HG03060 (cell line): ENCODE measurements at regions not wholly inside any gene's neighbourhood (a gene's known extent, or its start where the extent isn't known, plus 50 kb on each side); places are given as distances from the start of the nearest gene placed in this dataset.
"Not testable (repeated sequence)": the region's sequence is repeated elsewhere in the genome, so short reads cannot be mapped to it uniquely, and the experiment has no call there.

Experiments
- ATAC-seq: cut with Tn5 transposase; IDR thresholded peaks from one replicate; pipeline ENCODE4 v1.9.1; 2021; ENCODE audit warnings: low read depth, moderate number of reproducible peaks; ENCODE audit not compliant: unreplicated experiment

DNA sequence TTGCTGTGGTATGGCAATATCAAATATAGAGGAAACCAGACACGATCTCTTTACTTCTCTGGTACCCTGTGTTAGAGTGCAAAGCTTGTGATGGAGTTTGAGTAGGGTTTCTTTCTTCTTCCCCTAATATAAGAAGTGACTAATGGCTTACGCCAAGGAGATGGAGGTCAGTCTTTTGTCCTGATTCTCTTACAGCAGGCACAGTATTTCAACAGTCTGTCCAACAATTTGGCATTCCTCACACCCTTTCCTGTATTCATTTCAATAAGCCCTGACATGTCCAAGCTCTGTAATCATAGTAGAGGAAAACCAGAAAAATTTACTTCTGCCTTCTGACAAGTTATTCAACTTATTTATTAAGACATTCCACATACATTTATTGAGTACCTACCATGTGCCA is 546.2 kb downstream of the TMEM135 start:
- ATAC-seq, result no peak

DNA sequence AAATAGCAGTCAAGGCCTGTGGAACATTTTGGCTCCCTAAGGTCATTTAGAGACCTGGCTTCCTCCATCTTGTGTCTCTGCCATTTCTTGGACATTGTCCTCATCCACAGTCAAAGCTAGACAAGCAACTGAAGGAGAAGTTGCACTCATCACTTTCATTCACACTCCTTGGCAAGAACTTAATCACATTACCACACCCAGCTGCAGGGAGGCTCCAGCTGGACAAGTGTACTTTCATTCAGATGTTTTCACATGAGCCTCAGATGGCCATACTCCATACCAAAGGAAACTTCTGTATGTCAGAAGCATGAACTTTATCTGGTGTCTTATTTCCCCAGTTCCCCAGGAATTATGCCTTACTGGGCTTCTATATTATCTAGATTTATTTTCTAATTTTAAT is 537.4 kb downstream of the TMEM135 start:
- no peak for ATAC-seq

DNA sequence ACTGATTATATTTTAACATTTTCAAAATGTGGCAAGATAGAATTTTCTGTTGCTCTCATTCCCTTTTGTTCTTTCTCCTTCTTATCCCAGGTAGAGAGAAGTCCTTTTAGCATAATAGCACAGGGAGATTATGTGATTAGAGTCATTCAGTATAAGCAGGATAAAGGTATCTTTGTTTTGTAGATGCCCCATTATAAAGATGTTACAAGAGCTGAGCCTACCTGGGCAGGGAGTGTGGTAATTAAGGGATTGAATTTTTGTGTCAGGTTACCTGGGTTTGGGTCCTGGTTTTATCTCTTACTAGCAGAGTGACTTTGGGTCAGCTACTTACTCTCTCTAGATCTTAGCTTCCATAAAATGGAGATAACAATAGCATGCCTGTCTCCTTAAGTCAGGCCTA is 536.5 kb downstream of the TMEM135 start:
- ATAC-seq, result no peak

DNA sequence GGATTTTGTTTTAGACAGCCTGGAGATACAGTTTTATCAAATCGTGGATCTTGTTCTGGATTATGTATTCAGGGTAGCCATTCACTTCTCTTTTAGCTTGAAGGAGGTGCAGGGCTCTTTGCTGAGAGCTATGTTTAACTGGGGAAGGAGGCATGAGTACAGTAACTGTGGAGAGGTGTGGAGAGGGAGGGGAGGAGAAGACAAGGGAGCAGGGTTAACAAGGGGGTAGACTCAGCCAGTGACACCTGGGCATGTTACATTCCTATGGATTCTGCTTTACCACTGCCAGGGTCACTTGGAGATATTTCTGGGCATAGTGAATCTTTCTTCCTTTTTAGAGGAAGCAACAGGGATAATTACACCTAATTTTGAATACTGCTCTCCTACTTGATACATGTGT is 536.0 kb downstream of the TMEM135 start:
- no peak for ATAC-seq

DNA sequence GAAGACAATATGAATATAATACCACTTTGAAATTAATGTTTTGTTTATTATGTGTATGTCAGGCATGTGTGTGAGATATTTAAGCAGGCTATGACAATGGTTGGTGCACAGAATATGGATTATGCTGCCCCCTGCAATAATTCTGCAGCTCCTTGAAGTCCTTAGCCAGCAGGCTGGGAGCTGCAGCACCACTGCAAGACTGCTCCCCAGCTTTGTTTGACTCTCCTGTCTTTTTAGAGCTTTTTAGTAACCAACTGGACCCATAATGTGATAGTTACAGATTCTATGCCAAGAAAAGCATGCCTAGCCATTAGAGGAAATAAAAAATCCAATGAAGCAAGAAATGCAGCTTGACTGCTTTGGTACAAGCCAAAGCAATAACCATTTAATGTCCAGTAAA is 535.1 kb downstream of the TMEM135 start:
- no peak for ATAC-seq

GRCh38 chr11:87560352-87560751 is 522.6 kb downstream of the TMEM135 start:
- ATAC-seq, result no peak

DNA sequence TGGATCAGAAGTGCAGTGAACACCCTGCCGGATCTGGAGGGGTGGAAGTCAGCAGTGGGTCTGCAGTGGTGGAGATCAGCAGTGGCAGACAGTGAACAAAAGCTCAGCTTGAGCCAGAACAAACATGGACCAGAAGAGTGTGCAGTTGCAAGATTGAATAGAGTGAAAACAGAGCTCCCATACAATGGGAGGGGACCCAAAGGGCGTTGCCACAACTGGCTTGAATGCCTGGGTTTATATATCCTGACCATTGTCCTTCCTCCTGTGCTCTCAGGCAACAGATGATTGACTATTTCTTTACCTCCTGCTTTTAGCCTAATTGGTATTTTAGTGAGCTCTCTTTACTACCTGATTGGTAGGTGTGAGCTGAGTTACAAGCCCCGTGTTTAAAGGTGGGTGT is 522.1 kb downstream of the TMEM135 start:
- not testable (repeated sequence) for ATAC-seq

GRCh38 chr11:87555101-87555500 is 517.4 kb downstream of the TMEM135 start:
- no peak for ATAC-seq

DNA sequence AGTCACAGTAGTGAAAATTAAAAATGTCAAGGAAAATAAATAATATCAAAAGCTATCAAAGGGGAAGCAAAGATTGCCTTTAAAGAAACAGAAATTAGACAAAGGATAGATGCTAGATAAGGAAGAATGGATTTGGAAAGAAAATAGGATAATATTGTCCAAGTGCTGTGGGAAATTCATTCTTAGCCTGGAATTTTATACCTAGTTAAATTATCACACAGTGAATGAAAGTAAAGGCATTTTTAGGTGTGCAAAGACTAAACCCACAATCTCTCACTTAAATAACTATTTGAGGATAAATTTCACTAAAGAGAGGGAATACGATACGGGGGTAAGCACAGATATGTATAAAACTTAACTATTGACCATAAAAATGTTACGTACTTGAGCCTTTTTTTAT is 511.1 kb downstream of the TMEM135 start:
- ATAC-seq, result no peak

GRCh38 chr11:87545858-87546257 is 508.1 kb downstream of the TMEM135 start:
- no peak for ATAC-seq

DNA sequence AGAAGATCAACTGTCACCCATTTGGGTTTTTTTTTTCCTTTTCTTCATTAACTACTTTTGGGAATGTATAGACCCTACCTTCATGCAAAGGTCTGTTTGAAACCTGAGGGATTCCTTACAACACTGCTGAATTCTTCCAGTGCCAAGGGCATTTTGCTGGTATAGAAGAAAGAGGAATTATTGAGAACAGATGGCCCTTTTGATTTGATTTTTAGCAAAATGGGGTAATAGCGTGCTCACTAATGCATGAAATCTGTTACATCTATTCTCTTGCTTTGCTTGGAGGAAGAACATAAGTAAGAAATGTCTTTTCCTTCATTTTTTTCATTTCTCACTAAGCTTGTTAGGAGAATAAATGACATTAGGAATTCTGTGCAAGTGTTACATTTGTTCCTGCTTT is 501.9 kb downstream of the TMEM135 start:
- no peak for ATAC-seq

DNA sequence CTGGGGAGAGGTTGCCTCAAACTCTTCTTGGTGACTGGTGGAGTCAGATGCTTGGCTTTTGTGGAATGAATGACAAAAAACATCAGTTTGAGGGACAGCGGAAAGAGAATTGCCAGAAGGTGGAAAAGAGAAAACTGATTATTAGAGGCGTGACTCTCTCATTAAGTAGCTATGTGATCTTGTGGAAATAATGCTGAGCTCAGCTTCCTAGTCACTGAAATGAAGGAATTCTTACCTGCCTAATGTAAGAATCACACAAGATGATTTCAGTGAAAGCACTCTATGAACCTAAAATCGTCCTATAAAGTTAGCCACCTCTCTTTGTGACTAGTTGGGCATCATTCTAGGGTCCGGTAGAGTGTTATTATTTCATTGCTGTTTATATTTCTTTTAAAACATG is 498.8 kb downstream of the TMEM135 start:
- no peak for ATAC-seq

DNA sequence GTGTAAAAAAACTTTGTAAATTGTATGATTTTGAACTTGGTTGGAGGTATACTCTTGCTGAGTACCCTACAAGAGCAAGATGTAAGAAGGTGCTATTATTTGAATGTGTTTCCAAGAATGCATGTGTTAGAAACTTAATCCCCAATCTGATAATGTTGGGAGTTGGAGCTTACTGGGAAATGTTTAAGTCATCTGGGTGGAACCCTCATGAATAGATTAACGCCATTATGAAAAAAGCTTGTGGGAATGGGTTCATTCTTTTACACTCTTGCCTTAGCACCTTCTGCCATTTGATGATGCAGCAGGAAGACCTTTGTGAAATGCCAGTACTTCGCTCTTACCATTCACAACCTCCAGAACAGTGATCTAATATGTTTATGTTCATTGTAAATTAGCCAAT is 498.3 kb downstream of the TMEM135 start:
- no peak for ATAC-seq

DNA sequence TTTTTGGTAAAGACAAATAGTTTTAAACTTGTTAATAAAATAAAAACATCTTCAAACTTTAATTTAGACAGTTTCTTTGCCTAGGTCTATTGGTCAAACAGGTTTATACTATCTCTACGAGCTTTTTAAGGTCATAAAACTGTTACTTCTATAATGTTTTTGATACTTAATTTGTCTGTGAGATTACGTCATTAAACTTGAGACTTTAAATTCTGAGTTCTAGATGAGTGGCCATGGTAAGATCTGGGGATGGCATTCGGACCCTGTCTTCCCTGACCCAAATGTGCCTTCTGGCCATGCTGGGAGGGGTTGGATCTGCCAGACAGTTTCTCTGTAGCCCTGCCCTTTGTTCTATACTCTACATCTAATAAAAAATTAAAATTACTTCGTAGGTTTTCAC is 497.8 kb downstream of the TMEM135 start:
- ATAC-seq, result no peak

DNA sequence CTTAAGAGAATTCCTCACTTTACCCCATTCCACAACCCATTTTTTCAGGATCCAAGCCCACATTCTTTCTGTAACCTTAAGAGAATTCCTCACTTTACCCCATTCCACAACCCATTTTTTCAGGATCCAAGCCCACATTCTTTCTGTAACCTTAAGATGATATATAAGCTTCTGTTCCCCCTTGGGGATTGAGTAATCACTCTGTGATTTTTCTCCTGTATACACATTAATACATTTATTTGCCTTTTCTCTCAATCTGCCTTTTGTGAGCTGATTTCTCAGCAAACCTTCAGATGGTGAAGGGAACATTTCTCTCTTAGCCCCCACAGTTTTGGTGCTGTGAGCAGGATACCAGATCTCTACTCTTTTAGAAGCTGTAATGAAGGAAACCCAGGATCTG is 494.1 kb downstream of the TMEM135 start:
- not testable (repeated sequence) for ATAC-seq

GRCh38 chr11:87529486-87529885 is 491.8 kb downstream of the TMEM135 start:
- ATAC-seq, result no peak

GRCh38 chr11:87528752-87529151 is 491.0 kb downstream of the TMEM135 start:
- ATAC-seq, result no peak

GRCh38 chr11:87523276-87523675 is 485.5 kb downstream of the TMEM135 start:
- no peak for ATAC-seq

DNA sequence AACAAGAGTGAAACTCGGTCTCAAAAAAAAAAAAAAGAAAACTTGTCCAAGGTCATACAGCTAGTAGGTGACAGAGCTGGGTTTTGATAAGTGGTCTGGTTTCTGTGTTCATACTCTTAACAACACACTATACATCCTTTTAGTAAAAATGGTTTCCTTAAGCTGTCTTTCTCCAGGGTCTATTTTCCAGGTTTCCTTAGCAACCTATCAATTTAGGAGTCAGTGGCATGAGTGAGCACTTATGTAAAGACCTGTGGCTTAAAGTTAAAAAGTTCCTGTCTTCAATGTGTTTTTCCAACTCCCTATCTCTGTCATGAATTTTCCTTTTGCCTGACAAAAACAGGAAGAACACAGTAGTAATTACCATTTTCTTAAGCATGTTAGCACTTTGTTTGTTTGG is 480.5 kb downstream of the TMEM135 start:
- no peak for ATAC-seq

- no peak for ATAC-seq
Observed at GRCh38 chr11:87517351-87517750, 479.6 kb downstream of the TMEM135 start.

DNA sequence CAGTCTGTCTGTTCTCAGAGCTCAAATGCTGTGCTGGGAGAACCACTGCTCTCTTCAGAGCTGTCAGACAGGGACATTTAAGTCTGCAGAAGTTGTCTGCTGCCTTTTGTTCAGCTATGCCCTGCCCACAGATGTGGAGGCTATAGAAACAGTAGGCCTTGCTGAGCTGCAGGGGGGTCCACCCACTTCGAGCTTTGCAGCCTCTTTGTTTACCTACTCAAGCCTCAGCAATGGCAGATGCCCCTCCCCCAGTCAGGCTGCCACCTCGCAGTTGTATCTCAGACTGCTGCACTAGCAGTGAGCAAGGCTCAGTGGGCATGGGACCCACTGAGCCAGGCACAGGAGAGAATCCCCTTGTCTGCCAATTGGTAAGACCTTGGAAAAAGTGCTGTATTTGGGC is 470.0 kb downstream of the TMEM135 start:
- ATAC-seq, result not testable (repeated sequence)

DNA sequence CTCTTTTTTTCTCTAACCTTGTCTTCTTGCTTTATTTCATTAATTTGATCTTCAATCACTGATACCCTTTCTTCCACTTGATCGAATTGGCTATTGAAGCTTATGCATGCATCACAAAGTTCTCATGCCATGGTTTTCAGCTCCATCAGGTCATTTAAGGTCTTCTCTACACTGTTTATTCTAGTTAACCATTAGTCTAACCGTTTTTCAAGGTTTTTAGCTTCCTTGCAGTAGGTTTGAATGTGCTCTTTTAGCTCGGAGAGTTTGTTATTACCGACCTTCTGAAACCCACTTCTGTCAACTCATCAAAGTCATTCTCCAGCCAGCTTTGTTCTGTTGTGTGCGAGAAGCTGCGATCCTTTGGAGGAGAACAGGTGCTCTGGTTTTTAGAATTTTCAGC is 469.2 kb downstream of the TMEM135 start:
- ATAC-seq, result not testable (repeated sequence)

DNA sequence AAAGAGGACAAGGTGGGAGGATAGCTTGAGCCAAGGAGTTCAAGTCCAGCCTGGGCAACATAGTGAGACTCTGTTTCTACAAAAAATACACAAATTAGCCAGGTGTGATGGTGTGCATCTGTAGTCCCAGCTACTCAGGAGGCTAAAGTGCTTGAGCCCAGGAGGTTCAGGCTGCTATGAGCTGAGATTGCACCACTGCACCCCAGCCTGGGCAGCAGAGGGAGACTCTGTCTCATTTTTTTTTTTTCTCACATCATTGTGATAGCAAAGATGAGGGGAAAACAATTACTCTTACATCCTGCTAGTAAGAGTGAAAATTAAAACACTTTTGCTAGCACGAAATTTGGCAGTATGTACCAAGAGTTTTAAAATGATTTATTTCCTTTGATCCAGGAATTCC is 463.7 kb downstream of the TMEM135 start:
- no peak for ATAC-seq
